ENCODE measurements at regions not wholly inside any gene's neighbourhood (a gene's known extent, or its start where the extent isn't known, plus 50 kb on each side); places are given as distances from the start of the nearest gene placed in this dataset.

DNA sequence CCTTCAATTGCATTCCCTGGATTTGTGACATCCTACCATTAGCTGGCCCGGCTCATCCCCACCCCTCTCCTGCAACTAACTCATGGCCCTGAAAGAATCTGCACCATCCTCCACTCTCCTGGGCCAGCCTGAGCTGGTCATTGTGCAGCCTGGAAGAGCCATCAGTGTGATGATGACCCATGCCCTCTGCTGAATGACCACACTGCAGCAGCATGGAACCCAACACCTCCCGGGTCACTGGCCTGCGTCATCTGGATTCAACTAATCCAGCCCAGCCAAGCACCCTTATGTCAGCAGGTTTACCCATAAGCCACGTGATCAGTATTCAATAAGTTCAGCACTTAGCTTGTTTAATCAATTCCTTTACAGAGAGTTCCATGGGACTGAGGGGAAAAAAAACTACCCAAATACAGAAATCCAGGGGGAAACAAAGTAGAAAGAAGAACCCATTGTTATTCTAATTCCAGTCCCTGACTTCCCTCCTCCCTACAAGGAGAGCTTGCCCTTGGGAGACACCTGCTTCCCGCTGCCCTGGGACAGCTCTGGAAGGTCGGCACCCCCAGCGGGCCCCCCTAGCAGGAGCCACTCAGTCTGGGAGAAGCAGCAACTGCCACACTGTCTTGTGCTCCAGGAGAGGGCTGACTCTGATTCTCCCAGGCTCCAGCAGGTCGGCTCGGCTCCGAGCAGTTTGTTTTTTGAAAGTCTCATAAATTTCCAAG, 309.1 kb upstream of the TLE3 start:
- ChIA-PET CTCF (no interaction called here), POLR2A (no interaction called here)

DNA sequence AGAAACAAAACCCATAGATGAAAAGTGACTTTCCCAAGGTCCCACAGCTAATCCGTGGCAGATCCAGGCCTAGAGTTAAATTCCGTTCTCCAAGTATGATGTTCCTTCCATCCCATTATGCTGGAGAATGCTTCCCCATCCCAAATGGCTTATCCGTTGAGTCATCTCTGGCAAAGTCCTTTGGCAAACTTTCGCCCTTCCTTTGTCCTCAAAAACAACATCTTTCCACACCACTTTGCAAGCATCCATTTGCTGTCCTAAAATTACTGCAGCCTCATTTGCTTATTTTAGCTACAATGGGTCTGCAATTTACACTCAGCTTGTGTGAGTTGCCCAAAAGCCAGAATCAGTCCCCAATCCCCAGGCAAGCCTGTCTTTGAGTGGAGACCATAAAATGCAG, 304.0 kb upstream of the TLE3 start:
- CTCF ChIA-PET = no interaction called here
- POLR2A ChIA-PET = no interaction called here

DNA sequence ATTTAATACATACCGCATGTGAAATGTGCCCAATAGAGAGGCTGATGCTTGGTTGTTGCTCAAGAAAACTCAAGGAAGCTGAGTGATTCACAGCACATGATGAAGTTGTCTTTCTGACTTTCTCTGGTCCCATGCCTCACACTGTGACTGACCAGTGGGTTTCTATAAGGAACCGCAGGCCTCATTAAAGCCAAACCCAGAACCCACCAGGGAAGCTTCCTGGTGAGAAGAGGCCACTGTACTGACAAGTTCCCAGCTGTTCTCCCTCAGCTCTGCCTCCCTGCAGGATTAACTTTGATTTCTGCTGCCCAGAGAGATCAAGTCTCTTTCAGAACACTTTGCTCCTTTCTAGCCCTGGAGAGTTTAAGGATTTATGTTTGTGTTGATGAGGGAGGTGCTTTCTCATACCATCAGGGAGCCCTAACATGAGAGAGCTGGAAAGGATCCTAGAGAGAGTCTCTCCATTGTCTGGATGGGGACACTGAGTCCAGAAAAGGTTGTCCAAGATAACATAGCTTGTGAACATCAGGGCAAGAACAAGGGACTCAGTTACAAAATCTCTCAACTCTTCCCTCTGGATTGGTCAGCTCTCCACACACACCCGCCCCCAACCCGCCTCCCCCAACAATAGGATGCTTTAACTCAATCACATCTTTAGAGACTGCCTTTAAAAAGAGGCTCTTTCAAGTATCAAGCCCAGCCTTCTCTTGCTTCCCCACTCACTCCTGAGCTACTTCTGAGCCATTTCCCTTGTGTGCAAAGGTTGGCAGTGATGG, 303.2 kb upstream of the TLE3 start:
- ChIA-PET CTCF (interaction anchor here (0.6 kb wide), 1 partner anchor 920 kb away, joined by 3 read pairs; no protein-coding TSS in a partner anchor), POLR2A (no interaction called here)

DNA sequence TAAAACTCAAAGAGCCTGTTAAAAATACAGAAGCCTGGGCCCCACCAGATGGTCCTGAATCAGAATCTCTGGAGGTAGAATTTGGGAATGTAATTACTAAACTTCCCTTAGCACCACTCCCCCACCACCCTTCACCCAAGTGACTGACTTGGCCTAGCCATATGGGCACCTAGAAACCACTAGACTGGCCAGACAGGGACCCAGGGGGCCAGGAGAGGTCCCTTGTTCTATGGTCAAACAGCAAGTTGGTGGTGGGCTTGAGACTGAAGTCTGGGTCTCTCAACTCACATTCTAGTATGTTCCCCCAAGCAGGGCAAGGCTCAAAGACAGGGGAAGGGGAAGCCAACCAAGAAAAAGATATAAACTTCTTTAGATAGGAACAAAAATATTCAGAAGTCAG, 301.5 kb upstream of the TLE3 start:
- ChIA-PET CTCF (interaction anchor here (0.7 kb wide), 1 partner anchor 49 kb away, joined by 3 read pairs; no protein-coding TSS in a partner anchor), POLR2A (no interaction called here)

DNA sequence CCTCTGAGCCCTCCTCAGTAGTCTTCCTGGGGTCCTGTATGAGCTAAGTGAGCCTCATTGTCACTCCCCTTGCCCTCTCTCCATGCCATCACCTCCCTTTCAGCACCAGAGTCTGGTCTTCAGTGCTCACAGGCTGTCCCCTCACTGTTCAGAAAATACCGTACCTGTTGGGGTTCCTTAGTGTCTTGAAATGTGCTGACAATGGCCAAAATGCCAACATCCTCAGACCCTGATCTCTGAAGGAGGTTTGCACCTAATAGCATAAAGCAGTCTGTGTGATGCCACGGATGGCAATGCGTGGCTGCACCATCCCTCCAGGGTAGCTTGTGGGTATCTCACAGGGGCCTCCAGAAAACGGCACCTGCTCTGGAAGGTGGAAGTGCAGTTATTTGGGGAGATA, 301.0 kb upstream of the TLE3 start:
- CTCF ChIA-PET = interaction anchor here (0.6 to 0.7 kb wide), 2 partner anchors 49 to 1240 kb away, joined by 3 read pairs; no protein-coding TSS in a partner anchor
- POLR2A ChIA-PET = no interaction called here

DNA sequence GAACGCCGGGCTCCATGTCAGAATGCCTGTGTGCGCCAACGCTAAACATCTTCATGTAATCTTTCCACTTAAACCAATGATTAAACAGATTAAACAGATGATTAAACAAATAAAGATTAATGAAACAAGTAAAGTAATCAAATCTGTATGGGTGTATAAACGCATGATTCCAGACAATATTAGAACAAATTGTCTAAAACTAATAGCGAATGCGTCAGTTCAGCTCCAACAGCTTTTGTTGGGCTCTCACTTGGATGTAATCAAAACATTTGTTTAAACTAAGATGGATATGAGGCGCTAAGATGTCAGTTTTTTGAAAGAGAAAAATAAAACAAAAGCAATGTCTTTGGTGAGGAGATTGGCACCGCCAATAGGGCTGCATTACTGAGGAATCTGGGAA, 299.1 kb upstream of the TLE3 start:
- CTCF ChIA-PET = no interaction called here
- POLR2A ChIA-PET = no interaction called here

DNA sequence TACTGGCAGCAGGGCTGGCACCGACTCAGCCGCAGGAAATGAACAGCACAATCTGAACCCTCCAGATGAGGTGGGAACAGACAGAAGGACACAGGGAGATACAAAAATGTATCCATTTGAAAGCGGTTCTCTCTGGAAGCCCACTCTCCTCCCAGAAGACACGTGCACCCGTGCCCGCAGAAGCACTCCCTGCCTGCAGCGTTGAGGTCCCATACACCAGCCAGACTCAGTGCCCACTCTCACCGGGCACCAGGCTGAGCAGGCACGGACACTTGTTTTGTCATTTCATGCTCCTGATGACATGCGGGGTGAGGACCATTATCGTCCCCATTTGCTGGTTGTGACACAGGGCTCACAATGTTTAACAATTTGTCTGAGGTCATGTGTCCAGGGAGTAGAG, 297.4 kb upstream of the TLE3 start:
- ChIA-PET POLR2A (no interaction called here), CTCF (no interaction called here)

DNA sequence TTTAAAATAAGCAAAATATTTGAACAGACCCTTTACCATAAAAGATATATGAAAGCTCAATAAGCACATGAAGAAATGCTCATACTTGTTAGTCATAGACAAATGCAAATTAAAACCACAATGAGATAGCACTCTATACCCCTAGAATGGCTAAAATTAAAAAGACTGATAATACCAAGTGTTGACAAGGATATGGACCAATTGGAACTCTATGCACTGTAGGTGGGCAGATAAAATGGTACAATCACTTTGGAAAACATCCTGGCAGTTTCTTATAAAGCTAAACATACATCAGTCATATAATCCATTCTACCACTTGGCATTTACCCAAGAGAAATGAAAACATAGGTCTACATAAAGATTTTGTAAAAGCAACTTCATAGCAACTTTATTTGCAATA, 293.0 kb upstream of the TLE3 start:
- POLR2A ChIA-PET = no interaction called here
- CTCF ChIA-PET = no interaction called here

DNA sequence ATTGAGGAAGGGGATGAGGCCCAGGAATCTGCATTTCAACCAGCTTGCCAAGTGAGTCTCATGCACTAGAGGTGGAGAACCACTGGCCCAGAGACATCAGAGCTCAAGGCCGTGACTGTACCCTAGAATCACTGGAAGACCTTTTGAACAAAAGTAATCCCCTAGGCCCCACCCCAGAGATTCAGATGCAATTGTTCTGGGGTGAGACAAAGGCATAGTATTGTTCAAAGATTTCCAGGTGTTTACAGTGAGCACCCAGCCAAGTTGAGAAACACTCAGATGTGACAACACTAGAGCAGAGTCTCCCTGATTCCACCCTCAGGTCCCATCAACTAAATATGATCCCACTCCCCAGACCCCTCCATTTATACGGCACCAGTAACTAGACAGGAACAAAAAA, 290.3 kb upstream of the TLE3 start:
- ChIA-PET CTCF (no interaction called here), POLR2A (no interaction called here)

DNA sequence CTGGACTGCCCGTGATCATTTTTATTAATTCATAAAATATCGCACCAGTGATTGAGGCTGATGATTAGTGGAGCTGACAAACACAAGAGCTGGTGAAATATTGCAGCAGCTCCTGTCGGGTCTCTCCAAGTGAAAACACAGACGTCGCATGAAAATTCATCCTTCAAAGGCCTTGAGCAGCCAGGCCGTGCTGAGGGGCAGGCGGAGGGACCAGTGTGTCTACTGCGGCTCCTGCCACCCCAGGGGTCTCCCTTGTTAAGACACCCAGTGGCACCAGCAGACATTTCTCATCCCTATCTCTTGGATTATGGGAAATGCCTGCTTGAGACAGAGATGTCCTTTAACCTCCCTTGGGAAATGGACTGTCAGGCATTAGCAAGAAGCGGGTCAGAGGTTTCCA, 289.4 kb upstream of the TLE3 start:
- POLR2A ChIA-PET = interaction anchor here (0.6 kb wide), 1 partner anchor 262 kb away, joined by 3 read pairs; no protein-coding TSS in a partner anchor
- CTCF ChIA-PET = no interaction called here

DNA sequence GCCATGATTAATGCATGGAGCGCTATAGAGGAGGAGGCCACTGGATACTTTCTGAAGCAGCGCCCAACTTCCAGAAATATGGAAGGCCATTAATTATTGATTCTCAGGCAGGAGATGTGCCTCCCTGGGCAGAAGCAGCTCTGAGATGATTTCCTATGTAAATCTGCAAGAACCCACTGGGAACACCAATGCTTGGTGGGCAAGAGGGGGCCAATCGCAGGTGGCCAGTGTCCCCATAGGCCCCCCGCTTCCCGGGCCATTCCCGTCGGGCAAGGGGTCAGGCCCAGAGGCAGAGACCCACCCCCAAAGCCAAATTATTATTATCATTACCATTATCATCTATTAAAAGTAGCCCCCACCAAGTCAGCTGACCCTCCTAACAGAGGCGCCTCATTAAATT, 288.0 kb upstream of the TLE3 start:
- POLR2A ChIA-PET = no interaction called here
- CTCF ChIA-PET = no interaction called here

DNA sequence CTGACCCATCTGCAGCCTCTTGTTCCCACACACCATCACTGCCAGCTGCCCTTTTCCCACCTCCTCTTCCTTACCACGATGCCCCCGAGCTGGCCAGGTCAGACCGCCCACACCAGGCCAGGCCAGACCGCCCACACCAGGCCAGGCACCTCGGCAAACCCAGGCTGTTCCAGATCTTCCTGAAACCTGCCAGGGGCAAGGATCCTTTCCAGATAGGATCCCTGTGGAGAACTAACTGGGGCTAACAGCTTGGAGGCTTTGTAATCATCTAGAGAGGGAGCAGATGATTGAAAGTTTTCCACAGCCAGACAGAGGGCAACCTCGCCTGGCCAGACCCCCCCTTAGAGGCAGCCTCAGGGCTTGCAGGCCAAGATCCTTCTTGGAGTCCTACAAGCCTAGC, 287.3 kb upstream of the TLE3 start:
- CTCF ChIA-PET = no interaction called here
- POLR2A ChIA-PET = no interaction called here

DNA sequence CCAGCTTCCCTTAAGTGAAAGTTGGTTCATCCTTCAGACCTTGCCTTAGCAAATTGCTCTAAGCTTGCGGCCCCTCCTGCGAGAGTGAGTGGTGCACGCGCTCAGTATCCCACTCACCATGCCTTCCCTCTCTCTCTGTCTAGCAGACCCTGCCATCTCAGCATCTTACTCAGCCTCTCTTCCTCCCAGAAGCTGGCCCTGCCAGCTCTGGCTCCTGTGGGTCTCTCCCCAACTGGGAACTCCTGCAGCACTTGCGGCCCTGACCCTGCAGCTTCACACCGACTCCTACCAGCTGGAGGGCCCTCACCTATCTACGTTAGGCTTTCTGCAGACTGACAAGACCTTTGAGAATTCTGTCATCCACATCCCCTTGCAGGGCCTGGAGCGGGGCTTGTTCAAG, 286.1 kb upstream of the TLE3 start:
- CTCF ChIA-PET = no interaction called here

DNA sequence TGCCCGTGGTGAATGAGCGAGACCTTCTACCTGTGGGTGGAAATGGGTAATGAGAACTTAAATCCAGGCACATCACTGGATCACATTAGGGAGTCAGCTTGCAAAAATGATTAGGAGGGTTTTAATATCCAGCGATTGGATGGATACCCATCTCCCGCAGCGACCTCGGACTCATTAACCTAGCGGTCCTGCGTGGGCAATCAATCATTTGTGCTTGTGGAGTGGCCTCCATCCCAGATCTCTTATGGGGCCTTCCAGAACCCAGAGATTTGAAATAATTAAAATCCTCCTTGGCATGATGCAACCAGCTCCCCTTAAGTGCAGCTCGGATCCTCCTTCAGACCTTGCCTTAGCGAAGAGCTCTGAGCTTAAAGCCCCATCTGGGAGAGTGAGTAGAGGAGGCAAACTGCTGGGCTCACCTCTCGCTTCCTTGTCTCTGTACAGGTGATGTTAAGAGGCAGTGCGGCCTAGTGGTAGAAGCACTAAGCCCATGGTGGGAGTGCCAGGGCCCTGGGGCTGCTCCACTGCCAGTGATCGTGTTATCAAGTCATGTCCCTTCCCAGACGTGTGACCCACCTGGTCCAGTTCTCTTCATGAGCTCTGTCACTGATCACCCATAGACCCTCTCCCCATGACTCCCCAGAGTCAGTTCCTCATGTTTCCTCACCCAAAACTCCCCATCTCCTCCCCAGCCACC, 285.2 kb upstream of the TLE3 start:
- CTCF ChIA-PET = no interaction called here
- POLR2A ChIA-PET = no interaction called here

More for the DNA sequence above, 286.1 kb upstream of the TLE3 start:
- POLR2A ChIA-PET = no interaction called here

DNA sequence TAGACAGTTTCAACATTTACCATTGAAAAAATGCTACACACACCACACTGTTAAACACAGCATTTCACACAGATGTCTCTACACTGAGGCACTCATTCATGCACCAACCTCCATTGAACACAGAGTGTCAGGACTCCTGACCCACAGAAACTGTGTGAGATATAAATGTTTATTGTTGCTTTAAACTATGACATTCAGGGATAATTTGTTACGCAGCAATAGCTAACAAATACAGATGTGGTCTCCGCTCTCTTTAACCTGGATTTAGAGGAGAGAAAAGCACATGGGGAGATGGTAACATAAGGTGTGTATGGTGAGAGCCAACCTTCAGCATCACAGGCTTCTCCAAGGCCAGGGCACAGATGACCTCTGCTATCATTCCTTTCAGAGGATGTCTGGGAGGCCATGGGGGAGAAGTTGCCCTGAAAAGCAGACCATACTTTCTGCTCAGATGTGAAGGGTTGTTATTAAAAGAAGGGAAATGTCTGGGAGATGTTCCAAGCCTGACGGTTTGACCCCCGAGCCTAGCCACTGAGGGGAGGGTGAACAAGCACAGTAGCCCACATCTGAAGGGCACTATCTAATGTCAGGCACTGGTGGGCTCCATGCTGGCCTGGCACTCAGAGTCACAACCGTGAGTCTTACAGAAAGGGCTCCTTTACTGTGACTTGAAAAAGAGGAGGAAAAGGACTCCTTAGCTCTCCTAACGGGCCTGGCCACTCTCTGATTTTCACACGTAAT, 284.5 kb upstream of the TLE3 start:
- ChIA-PET POLR2A (no interaction called here), CTCF (interaction anchor here (0.6 kb wide), 1 partner anchor 55 kb away, joined by 3 read pairs; no protein-coding TSS in a partner anchor)

DNA sequence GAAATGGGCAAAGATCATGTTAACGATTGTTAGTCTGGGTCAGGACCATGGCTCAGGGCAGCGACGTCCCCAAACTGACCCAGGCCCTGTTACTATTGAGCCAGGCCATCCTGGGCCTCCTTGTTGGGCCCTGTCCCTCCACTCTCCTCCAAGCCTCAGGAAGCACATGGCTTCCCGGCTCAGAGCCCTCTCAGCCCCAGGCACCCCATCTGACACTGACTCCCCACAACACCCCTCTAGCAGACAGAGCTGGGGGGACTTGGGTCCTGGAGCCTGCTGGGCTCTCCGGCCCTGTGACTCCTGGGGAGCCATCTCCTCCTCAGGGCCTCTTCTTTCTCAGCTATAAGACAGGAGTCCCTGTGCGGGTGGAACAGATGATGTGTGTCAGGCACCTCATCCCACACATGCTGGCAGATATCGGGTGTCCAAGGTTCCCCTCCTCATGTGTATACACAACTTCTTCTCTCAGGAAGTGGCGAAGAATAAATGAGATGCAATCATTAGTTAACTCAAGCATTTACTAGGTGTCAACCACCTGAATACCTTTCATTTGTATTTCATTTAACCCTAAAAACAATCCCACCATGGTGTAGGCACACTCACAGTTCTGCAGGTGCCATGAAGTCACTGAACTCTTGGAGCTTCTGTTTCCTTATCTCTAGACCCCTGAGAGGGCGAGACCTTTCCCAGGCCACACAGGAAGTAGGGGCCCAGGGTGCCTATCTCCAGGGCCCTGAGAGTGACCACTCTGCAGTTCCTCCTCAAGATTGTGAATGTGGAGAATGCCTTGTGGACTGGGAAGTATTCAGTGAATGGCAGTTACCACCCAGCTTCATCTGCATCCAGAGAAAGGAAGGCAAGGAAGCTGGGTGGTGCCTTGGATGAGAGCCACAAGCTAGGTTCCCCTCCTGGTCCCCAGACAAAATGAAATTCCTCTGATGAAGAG, 282.5 kb upstream of the TLE3 start:
- ChIA-PET CTCF (interaction anchor here (0.5 kb wide), 1 partner anchor 808 kb away, joined by 3 read pairs; no protein-coding TSS in a partner anchor), POLR2A (no interaction called here)

DNA sequence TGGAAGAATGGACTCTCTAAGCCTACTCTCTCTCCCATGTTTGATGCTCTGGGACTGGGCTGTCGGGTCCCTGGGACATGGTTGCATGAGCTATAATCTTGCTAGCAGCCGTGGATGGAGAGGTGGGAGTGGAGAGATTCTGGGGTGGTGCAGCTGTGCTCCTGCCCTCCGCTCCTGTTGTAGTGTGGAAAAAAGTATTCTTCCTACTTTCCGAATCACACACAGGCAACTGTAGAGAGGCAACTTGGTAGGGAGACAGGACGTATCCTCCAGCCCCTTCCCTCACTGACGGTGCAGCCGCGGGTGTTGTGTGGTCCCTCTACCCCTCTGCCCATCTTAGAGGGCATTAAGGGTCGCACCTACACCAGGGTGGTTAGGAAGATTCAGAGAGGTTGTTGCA, 281.4 kb upstream of the TLE3 start:
- ChIA-PET CTCF (no interaction called here), POLR2A (no interaction called here)

DNA sequence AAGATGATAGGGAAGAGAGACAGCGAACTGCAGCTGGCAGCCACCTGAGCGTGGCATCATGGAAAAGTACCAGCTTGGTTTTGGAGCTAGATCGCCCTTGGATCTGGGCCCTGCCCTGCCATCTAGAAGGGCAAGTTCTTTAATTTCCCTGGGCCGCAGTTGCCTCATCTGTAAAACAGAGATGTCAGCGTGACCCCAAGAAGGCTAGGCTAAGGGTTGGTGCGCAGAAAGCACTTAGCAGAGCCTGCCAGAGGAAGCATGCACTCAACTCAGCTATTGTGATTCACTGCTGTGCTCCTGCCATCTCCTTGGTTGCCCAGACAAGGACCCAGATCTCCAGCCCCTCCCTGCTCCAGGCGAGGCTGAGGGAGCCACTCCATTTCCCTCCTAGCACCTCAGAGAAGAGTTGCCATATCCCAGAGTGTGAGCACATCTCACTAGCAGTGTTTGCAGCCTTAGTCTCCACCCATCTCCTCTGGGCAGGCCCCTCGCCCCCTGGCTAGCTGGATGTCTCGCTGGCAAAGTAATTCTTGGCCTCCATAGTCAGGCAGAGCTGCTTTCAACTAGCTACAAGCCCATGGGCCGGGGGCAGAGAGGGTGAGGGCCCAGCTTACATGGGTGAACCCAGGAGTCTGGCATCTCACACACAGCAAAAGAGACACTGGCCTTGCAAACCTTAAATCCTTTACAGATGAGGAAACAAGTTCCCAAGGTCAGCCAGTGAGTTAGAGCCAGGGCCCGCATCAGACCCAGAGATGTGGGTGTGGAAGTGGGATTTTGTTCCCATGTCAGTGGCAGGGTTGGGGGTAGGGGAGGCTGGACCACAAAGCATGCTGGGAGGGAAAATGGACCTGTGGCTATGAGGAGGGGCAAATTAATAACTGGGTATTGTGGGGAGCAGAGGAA, 280.7 kb upstream of the TLE3 start:
- ChIA-PET CTCF (no interaction called here), POLR2A (no interaction called here)

Data from activated CD8-positive, alpha-beta memory T cell treated with anti-CD3 and anti-CD28 coated beads for 36 hours (primary cell).